SU-DHL-6 (cell line): ENCODE measurements at regions not wholly inside any gene's neighbourhood (a gene's known extent, or its start where the extent isn't known, plus 50 kb on each side); places are given as distances from the start of the nearest gene placed in this dataset.
A peak's percentile ranks its signal among the peaks of the same experiment; 100 is the strongest.

Source experiments
- H2AFZ ChIP-seq: fragments of 200-600 bp; sonication (generic); 2 replicates; pipeline ENCODE4 v1.6.1; 2014; ENCODE audit warnings: low read depth, mild to moderate bottlenecking, moderate library complexity, mixed read lengths, antibody characterized with exemption, low read length; ENCODE audit not compliant: severe bottlenecking
- H3F3A ChIP-seq: fragments of 200-600 bp; shearing (Covaris generic); 2 replicates; pipeline ENCODE4 v1.6.0; 2016; ENCODE audit warnings: antibody characterized with exemption, mild to moderate bottlenecking; ENCODE audit not compliant: insufficient read depth
- H3K27ac ChIP-seq: fragments of 200-600 bp; sonication (generic); 2 replicates; pipeline ENCODE4 v1.5.1; 2016; ENCODE audit warnings: low read depth, mild to moderate bottlenecking, low read length, moderate library complexity, mixed read lengths
- H3K27me3 ChIP-seq: fragments of 200-600 bp; sonication (generic), shearing (Covaris generic); 2 replicates; pipeline ENCODE4 v1.6.0; 2014; ENCODE audit warnings: mild to moderate bottlenecking, low read length
- H3K36me3 ChIP-seq: fragments of 200-600 bp; sonication (generic); 2 replicates; pipeline ENCODE4 v1.6.1; 2014; ENCODE audit warnings: mild to moderate bottlenecking, low read length, mixed read lengths
- H3K4me2 ChIP-seq: fragments of 300-600, 200-600 bp; shearing (Covaris generic), sonication (generic); 2 replicates; pipeline ENCODE4 v1.6.0; 2014; ENCODE audit warnings: low read length, low read depth, mild to moderate bottlenecking; ENCODE audit not compliant: poor library complexity, severe bottlenecking
- H3K4me3 ChIP-seq: fragments of 200-600 bp; sonication (generic); 2 replicates; pipeline ENCODE4 v1.5.1; 2014; ENCODE audit warnings: antibody characterized with exemption, low read length, mild to moderate bottlenecking, mixed read lengths; ENCODE audit not compliant: insufficient read depth, poor library complexity, severe bottlenecking
- H3K79me2 ChIP-seq: fragments of 200-600 bp; sonication (generic); 2 replicates; pipeline ENCODE4 v1.6.1; 2014; ENCODE audit warnings: mild to moderate bottlenecking, low read length, moderate library complexity; ENCODE audit not compliant: insufficient read depth
- H3K9ac ChIP-seq: fragments of 200-600 bp; sonication (generic); 2 replicates; pipeline ENCODE4 v1.7.0; 2014; ENCODE audit warnings: mild to moderate bottlenecking, low read length
- H3K9me2 ChIP-seq: fragments of 200-600 bp; sonication (generic); replicated peaks from 2 replicates; pipeline ENCODE4 v1.6.1; 2014; ENCODE audit warnings: low read length; ENCODE audit not compliant: insufficient read depth
- H3K9me3 ChIP-seq: fragments of 200-600 bp; sonication (generic); 2 replicates; pipeline ENCODE4 v1.6.1; 2014; ENCODE audit warnings: low read length, mixed read lengths; ENCODE audit not compliant: insufficient read depth
- H4K20me1 ChIP-seq: fragments of 200-600 bp; sonication (generic); 2 replicates; pipeline ENCODE4 v1.6.1; 2014; ENCODE audit warnings: low read depth, mild to moderate bottlenecking, antibody characterized with exemption, low read length, moderate library complexity, mixed read lengths
- CTCF ChIP-seq: fragments of 200-600 bp; sonication (generic); IDR thresholded peaks from one replicate; pipeline ENCODE4 v1.5.1; 2017; ENCODE audit warnings: antibody characterized with exemption, mild to moderate bottlenecking, low read length, moderate library complexity; ENCODE audit not compliant: insufficient read depth, poor library complexity, severe bottlenecking
- EZH2phosphoT487 ChIP-seq: fragments of 200-600 bp; sonication (generic), shearing (Covaris generic); conservative IDR thresholded peaks from 2 replicates; pipeline ENCODE4 v1.6.1; 2018; ENCODE audit warnings: mild to moderate bottlenecking, antibody characterized with exemption, low read length, moderate library complexity, mixed read lengths

- Histone ChIP-seq H4K20me1 (no peaks in the 10 kb centered on the region), H3K27ac (no peak overlapping the region), H3K9ac (no peak overlapping the region), H3K4me2 (no peak overlapping the region), H2AFZ (no peak overlapping the region), H3K9me2 (no peaks in the 10 kb centered on the region), H3F3A (no peaks in the 10 kb centered on the region), H3K79me2 (no peaks in the 10 kb centered on the region), H3K27me3 (no peaks in the 10 kb centered on the region), H3K9me3 (no peaks in the 10 kb centered on the region), H3K36me3 (no peaks in the 10 kb centered on the region), H3K4me3 (no peak overlapping the region)
- TF ChIP-seq EZH2phosphoT487, result no peak
- TF ChIP-seq CTCF, result no peak
Measured at GRCh38 chr1:189513091-189513490, 964.6 kb downstream of the BRINP3 start.

GRCh38 chr1:189522441-189522840, 955.2 kb downstream of the BRINP3 start:
- H3K4me3 ChIP-seq, result no peak overlapping the region
- H3K9me2 ChIP-seq, result no peaks in the 10 kb centered on the region
- no peak overlapping the region for H3K4me2 ChIP-seq
- H4K20me1 ChIP-seq, result no peaks in the 10 kb centered on the region
- no peak for TF ChIP-seq CTCF
- no peak for TF ChIP-seq EZH2phosphoT487
- H3K27me3 ChIP-seq, result no peaks in the 10 kb centered on the region
- H3K36me3 ChIP-seq, result no peaks in the 10 kb centered on the region
- H3K9ac ChIP-seq, result no peak overlapping the region
- no peaks in the 10 kb centered on the region for H3K79me2 ChIP-seq
- no peak overlapping the region for H3K27ac ChIP-seq
- H2AFZ ChIP-seq, result peak overlapping the region; percentile 67
- H3K9me3 ChIP-seq, result no peaks in the 10 kb centered on the region
- H3F3A ChIP-seq, result 0 out of 2 replicates have a peak, but pooled peaks cover 2% of the 10 kb centered on the region

- Histone ChIP-seq H3K27ac (no peak overlapping the region), H3K79me2 (no peaks in the 10 kb centered on the region), H4K20me1 (no peaks in the 10 kb centered on the region), H3K4me3 (no peak overlapping the region), H3K36me3 (no peaks in the 10 kb centered on the region), H3K4me2 (no peak overlapping the region), H2AFZ (peak overlapping the region; percentile 82), H3K9ac (no peak overlapping the region), H3K9me2 (no peaks in the 10 kb centered on the region), H3F3A (0 out of 2 replicates have a peak, but pooled peaks cover 2% of the 10 kb centered on the region), H3K27me3 (no peaks in the 10 kb centered on the region), H3K9me3 (no peaks in the 10 kb centered on the region)
- TF ChIP-seq CTCF (no peak), EZH2phosphoT487 (no peak)
Measured at GRCh38 chr1:189524501-189524900, 953.2 kb downstream of the BRINP3 start.
